ENCODE measurements at regions not wholly inside any gene's neighbourhood (a gene's known extent, or its start where the extent isn't known, plus 50 kb on each side); places are given as distances from the start of the nearest gene placed in this dataset.

- TF ChIP-seq CTCF (IDR thresholded peaks at IDR 0.05; ENCODE audit: borderline replicate concordance, insufficient read depth, low read depth, low read length) = no peak
- no peak overlapping the region for H3K4me3 ChIP-seq (ENCODE audit: low read depth, low read length)
Measured at GRCh38 chr4:112767386-112767785, 130.4 kb downstream of the LARP7 start.

DNA sequence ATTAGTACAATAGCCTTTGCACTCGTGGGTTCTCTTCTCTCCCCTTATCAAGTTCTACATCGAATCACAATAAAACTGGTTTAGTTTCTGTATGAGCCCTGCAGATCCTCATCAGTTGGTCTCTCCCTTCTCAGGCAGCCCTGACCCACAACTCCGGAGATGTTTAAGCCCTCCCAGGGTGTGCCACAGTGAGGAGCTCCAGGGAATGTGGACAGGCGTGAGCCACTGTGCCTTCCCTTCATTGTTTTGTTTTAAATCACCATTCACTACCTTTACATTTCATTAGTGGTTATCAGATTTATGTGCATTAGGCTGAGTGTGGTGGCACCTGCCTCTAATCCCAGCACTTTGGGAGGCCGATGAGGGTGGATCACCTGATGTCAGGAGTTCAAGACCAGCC is 133.2 kb downstream of the LARP7 start:
- H3K4me3 ChIP-seq (ENCODE audit: low read depth, low read length) = no peak overlapping the region
- no peak for TF ChIP-seq CTCF (IDR thresholded peaks at IDR 0.05; ENCODE audit: borderline replicate concordance, insufficient read depth, low read depth, low read length)

DNA sequence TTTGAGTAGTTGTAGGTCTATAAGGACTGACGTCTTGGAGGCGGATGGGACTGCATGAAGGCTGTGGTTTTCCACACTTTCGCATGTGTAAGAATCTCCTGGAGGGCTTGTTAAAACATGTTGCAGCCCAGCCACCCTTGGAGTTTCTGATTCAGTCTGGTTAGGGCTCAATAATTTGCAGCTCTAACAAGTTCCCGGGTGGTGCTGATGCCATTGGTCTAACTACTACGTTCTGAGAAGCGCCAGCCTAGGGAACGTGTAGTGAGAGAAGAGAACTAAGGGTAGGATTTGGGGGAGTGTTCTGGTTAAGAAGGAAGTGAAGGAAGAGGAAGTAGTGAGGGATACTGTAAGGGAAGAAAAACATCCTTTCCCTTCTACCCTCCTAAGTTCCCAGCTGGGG is 138.9 kb downstream of the LARP7 start:
- H3K4me3 ChIP-seq (ENCODE audit: low read depth, low read length) = no peak overlapping the region
- TF ChIP-seq CTCF (IDR thresholded peaks at IDR 0.05; ENCODE audit: borderline replicate concordance, insufficient read depth, low read depth, low read length) = no peak

DNA sequence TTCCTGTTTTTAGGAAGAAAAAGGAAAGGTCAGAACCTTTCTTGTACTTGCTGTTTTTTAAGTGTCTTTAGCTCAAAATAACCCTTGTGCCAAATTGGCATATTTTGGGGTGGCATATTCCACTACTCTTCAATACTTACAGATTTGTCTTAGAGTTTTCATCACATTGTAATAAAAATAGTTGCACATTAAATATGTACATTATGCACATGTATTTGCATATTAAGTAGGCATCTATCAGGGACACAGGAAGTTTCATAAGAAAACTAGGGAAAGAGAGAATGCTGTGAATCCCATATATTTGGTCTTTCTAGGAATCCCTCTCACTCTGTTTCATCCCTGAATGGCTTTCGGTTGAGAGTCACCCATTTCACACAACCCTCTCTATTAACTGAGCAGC is 139.6 kb downstream of the LARP7 start:
- no peak for TF ChIP-seq CTCF (IDR thresholded peaks at IDR 0.05; ENCODE audit: borderline replicate concordance, insufficient read depth, low read depth, low read length)

DNA sequence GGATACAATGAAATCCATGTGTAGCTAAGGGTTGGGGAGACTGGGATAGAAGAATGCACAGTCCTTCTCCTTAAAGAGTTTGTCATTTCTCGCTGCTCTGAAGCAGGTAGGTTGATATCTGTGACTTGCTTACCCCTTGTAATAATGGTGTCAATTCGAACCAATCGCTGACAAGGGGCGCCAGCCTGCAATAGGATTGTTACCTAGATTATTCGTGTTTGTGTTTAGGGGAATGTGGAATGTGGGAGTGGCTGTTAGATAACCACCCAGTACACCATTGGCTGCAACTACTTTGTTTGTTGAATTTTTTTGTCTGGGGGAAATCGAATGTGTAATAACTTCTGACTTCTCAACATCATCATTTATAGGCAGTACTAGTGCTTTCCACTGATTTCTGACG is 141.6 kb downstream of the LARP7 start:
- TF ChIP-seq CTCF (IDR thresholded peaks at IDR 0.05; ENCODE audit: borderline replicate concordance, insufficient read depth, low read depth, low read length) = no peak
- no peak overlapping the region for H3K4me3 ChIP-seq (ENCODE audit: low read depth, low read length)

More for the DNA sequence above, 139.6 kb downstream of the LARP7 start:
- H3K4me3 ChIP-seq (ENCODE audit: low read depth, low read length) = no peak overlapping the region

- TF ChIP-seq CTCF (IDR thresholded peaks at IDR 0.05; ENCODE audit: borderline replicate concordance, insufficient read depth, low read depth, low read length) = no peak
- no peak overlapping the region for H3K4me3 ChIP-seq (ENCODE audit: low read depth, low read length)
Measured at GRCh38 chr4:112793033-112793432, 156.1 kb downstream of the LARP7 start.

DNA sequence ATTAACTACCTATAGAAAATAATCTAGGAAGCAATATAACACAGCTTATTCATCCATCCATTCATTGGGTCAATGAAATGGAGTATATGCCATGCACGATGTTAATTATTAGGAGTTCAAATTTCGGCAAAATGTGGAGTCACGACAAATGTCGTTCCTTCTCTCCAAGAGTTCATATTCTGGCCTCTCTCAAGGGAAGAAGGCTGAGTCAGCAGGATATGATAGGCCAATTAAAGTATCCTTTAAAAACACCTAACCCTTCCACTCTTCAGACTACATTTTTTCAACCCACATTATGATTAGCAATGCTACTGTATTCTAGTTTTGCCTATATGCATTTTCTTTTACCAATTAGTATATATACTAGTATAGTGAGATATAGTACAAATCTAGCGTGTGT is 163.1 kb downstream of the LARP7 start:
- TF ChIP-seq CTCF (IDR thresholded peaks at IDR 0.05; ENCODE audit: borderline replicate concordance, insufficient read depth, low read depth, low read length) = no peak
- H3K4me3 ChIP-seq (ENCODE audit: low read depth, low read length) = no peak overlapping the region

All from GM12875 (cell line).